GM21381 (cell line): ENCODE measurements at regions not wholly inside any gene's neighbourhood (a gene's known extent, or its start where the extent isn't known, plus 50 kb on each side); places are given as distances from the start of the nearest gene placed in this dataset.

Experiments
- ATAC-seq: cut with Tn5 transposase; IDR thresholded peaks from one replicate; pipeline ENCODE4 v1.9.1; 2021; ENCODE audit warnings: mild to moderate bottlenecking, moderate library complexity; ENCODE audit not compliant: unreplicated experiment

DNA sequence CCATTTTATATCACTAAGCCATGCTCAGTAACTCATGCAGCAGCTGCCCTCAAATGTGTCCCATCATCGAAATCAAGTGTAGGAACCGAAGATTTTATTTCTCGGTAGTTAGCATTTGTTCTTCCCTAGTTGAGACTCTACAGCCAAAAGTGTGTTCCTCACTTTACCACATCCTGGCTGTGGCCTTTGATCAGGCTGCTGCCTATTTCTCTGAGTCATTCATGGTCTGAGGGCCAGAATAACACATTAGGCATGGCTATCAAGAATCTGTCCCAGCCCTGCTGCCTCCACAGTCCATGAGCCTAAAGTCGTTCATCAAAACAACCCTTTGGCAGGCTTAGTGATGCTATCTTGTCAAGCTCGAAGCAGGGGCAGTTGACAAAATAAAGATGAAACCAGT lies 300.1 kb downstream of the TDRD15 start:
- ATAC-seq: no peak

DNA sequence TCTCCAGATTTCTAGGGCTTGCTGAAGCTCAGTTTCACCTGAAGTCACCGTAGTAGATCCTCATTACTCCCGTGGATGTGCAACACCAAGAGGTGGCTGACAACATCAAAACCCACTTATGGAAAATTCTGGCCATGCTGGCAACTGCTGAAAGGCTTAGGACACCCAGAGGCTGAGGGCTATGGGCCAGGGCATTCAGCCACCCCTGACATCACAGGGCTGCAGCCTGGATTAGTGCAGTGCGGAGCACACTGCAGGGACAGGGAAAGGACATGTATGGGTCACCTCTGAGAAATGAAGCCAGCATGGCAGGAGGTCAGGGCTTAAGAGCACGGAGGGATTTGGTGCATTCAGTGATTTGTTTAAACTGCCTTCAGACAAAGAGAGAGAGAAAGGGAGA lies 300.6 kb downstream of the TDRD15 start:
- no peak for ATAC-seq

DNA sequence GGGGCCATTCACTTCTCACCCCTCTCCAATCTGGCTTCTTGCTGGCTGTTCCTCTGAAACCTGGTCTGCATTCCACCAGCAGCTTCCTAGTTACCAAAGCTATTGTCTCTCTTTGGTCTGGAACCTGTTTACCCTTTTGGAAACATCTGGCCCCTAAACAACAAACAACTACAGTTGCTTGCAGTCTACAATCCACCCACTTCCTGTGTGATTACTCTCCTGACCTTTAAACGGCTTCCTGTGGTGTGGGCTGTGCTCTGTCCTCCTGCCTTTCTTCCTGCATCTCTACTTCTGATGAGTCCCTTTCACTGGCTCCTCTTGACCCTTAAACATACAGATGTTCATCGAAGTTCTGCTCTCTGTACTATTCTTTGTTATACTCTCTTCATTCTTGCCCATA lies 303.8 kb downstream of the TDRD15 start:
- ATAC-seq: no peak

DNA sequence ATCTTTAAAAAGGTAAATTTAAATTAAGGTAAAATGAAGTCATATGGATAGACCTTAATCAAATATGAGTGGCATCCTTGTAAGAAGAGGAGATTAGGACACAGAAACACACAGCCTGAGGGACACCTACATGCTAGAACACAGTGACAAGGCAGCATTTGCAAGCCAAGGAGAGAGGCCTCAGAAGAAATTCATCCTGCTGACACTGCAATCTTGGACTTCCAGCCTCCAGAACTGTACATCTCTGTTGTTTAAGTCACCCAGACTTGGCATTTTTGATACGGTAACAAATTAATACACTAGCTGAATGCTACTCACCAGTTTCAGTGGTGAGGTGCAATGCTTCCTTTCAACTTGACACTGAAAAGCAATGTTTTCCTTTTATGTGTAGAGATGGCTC lies 305.0 kb downstream of the TDRD15 start:
- no peak for ATAC-seq

DNA sequence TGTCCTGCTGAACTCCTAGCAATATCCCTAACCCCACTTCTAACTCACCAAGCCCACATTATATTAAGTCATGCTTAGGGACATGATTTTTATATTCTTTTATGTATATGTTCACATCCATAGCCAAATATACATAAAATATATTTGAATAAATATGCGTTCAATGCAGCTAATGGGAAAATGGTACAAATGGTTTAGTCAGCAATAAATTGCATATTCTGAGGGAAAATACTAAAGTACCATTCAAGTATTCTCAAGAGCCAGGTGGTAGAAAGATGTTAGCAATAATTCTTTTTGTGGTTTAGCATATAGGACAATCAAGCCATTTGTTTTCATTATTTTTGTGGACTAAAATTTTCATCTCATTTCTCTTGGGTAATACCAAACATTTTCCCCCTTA lies 306.0 kb downstream of the TDRD15 start:
- ATAC-seq: no peak

DNA sequence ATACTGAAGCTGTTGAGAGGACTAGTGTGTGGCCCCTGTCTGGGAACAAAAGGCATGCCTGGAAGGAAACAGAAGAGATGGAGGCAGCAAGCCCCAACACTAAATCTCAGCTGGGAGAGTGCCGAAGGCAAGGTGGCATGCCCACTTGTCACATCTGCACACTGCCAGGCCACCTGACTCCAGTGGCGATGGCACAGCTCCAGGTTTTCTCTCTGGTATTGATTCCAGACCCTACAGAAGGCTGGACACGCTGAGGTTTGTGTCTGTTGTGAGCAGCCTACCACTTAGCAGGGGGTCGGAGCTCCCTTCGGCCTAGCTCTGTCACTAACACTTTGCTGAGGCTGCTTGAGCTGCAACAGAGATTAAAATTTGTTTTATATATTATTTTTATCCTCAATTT lies 307.3 kb downstream of the TDRD15 start:
- ATAC-seq: no peak

DNA sequence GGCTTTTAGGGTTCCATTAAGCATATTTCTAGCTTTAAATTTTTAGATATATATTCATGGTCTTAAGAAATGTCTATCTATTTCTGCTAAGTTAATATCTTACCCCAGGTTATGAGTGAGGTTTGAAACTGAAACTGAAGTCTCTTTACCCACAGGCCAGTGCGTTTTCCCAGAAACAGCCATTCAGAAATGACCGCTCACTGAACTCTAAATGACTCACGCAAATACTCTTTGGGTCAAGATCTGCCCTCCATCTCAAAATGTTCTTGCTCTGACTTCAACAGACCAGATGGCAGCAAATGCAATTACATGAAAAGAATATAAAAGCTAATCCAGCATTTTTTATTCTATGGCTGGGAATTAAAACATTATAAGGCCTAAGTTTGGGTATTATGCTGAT lies 315.2 kb downstream of the TDRD15 start:
- no peak for ATAC-seq

DNA sequence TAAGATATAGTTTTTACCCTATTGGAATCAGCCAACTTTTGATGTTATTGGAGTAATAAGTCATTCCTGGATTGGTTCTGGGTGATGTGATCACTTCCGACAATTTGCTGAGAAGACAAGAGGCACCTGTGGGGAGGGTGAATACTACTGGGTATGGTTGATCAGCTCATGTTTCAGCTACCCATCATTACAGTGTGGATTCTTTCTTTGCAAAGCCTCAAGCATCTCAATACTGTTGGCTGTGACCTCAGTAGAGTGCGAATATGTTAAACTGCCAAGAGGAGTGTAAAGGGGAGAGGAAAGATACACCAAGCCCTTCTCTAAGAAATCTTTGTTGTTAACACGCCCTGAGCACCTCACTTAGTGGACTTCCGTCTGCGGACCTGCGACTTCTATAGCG lies 317.7 kb downstream of the TDRD15 start:
- ATAC-seq: no peak

DNA sequence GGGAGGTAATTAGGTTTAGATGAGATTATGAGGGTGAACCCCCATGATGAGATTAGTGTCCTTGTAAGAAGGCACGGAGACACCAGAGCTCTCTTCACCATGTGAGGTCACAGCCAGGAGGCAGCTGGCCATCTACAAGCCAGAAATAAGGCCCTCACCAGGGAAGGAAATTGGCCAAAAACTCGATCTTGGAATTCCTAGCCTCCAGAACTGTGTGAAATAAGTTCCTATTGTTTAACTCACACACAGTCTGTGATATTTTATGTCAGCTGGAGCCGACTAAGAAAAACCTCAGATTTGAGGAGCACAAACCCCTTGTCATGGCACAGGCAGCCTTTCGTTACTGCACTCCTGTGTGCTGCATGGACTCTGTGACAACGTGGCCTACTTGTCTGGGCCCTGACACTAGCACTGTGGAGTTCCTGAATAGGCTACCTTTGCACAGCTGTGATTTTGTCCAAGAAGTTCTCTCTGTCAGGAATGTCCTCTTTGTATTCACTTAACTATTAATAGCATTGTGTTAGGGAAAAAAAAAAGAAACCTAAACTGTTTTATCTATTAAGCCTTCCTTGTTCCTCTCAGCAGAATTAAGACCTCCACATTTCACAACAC lies 319.8 kb downstream of the TDRD15 start:
- ATAC-seq: no peak

DNA sequence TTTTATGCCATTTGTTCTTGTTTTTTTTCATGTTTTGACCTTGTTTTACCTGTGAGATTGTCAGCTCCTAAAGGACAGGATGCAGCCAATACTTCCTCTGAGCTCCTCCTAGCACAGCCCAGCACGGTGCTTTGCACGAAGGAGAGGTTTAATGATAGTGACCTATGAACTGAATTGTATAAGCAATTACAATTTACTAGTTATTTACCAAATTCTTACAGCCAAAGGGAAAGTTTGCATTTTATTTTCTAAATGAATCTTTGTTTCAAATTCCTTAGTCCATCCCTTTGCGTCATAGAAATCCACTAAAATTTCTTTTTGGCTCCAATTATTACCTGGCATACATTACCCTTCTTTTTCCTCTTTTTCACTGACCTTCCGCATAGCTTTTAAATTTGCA lies 326.1 kb downstream of the TDRD15 start:
- no peak for ATAC-seq

DNA sequence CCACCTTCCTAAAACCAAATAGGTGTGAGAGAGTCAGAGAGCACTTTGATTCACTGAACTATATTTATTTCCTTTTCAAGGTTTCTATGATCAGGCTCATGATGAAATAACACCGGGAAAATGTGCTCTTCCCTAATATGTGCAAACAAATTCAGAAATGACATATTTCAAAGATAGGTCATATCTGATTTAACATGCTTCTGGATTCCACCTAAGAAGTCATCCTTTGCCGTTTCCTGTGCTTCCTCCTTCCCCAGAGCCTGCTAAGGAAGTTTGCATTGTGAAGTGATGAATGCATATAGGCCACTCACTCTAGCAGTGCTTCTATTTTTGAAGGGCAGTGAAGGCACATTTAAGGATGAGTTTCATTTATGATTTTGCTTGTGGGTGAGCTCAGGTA lies 327.6 kb downstream of the TDRD15 start:
- no peak for ATAC-seq

DNA sequence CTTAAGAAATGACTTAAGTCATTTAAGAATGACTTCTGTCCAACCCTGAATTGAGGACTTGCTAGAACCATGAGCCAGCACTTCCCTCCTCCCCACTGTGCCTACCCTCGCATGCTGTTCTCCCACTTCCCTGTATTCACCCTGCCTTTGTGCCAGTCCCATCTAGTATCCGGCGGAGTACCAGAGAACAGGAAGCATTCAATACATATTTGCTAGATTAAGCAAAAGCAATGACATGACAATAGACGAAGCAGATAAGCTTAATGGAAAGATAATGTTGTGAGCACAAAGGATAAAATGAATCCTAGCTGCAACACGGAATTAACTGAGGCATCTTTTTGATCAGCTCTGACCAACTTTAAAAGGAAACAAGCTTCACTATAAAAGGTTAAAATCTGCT lies 328.5 kb downstream of the TDRD15 start:
- no peak for ATAC-seq

DNA sequence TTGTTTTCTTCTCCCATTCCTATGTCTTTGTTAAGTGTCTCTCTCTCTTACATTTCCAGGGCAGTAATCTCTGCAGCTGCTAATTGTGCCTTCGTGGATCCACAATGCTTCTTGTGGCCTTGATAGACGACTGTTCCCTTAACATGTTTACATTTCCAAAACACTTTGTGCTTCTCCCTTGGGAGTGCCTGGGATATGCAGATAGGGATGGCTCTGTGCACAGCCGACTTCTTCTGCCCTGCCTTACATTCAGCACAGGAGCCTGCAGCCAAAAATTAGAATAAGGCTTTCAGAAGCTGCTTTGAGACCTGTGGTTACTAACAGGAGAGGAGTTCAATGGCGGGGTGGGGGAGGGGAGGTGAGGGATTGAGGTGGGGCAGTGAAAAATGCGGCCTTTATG lies 328.9 kb downstream of the TDRD15 start:
- ATAC-seq: no peak

DNA sequence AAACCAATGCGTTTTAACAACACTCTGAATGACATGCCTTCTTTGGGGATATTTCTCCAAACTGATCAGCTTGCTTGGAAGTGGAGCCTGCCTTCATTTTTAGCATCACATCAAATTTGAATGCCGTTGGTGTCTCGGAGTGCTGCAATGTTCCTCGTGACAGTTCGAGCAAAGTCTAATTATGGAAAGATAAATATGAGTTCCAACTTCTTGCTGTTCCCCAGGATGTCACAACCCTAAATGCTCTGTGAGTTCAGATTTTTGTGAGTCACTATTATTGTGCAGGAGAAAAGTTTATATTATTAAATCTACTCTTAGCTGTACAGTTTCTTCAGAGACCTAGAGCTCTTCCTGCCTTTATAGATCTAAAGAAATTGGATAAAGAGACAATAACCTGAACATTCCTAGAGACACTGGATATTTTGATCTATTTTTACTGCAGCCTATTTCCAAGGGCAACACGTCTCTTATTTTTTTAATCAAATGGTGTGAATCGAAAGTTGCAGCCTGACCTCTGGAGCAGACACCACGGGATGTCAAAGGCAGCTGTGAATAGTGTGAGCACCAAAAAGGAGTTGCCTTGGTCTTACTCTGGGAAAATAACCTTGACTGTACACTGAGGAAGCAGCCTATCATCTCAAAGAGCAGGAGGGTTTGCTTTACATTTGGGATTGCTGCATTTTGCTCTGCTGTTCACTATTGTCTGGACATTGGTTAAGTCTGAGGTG lies 330.1 kb downstream of the TDRD15 start:
- no peak for ATAC-seq

DNA sequence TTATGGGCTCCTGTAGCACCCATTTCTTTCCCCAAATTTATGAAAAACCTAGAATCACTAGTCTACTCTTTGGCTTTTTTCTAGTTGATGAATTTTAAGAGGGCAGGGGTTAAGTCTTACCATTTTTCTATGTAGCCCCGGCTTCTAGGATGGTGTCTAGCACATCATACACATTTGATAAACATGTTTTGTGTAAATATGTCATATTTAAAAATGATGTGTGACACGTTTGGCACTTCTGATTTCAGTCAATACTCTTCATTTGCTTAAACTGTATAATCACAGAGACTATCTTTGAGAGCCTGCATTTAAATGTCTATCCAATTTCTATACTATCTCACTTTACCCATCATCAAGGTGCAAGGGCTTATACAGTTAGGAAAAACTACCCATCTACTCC lies 331.1 kb downstream of the TDRD15 start:
- no peak for ATAC-seq

DNA sequence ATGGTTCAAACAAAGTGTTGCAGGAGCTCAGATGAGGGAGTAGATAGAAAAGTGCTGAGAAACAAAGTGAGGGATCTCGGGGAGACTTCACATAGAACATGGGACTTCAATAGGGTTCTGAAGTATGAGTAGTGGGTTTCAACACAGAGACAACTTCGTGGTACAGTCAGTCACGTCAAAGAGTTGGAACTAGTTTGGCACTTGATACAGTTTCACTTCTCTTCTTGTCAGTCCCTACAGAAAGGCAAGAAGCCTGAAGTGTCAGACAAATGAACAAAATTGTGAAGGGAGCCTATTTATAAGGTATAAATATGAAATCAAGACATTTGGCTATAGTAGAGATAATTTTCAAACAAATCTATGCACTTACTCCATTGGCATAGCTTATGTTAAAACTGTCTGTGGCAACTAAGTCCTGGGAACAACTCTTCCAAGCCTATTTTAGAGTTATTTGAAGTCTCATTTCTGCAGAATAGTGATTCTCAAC lies 338.0 kb downstream of the TDRD15 start:
- no peak for ATAC-seq

DNA sequence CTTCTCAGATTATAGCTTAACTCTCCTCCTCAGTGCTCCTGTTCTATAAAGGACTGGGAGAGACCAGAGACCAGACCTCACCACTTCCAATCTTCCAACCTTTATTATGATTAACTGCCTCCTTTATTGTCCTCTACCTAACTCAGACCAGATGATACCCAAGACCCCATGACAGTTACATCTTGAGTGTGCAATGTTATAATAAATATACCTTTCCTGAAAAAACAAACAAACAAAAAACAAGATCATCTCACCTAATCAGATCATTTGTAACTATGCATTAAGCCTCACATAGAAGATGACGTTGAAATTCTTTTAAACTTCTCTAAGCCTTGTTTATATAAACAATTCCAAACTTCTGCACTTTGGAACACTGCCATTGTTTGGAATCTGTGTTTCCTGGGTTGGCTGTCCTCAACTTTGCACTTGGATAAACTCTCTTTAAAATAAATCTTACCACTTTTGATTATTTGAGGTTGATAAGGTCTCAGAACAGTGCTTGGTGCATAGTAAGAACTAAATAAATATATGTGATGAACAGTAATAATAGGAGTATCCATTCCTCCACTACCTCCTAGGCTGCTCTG lies 342.7 kb downstream of the TDRD15 start:
- ATAC-seq: no peak

DNA sequence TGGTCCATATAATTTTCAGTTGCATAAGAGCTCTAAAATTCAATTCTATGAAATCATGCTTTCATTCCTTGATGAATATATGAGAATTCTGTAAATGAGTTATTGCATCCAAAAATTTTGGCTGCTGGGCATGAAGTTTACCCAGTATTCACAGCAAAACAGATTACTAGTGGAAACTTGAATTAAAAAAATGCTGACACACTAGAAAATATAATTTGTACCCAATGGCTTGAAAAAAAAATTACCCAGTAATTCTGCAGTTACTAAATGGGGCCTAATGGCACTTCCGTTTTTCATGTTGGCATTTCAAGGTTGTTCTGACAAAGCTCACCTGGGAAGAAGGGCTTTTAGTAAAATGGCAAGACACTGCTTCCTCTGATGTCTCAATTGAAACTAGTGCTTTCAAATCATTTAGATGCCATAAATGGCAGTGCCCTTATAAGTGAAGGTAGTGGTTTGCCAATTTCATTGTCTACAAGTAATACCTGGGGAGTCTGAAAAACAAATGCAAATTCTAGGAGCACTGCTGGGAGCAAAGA lies 343.6 kb downstream of the TDRD15 start:
- no peak for ATAC-seq

DNA sequence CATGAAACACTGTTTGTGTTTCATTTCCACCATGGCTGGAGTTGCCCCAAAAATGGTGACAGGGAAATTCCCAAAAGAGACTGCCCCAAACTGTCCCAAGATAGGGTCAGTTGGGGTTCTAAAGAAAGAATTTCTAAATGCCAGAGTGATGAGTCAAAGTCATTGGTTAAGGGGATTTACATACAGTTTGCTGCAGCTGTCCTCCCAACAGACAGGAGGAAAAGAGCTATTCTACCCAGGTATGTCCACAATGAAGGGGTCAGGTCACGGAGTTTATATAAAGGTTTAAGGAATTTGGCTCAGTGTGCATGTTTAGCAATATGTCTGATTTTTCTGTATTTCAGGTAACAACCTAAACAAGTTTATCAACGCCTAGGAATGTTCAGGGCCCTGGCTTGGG lies 344.1 kb downstream of the TDRD15 start:
- no peak for ATAC-seq

DNA sequence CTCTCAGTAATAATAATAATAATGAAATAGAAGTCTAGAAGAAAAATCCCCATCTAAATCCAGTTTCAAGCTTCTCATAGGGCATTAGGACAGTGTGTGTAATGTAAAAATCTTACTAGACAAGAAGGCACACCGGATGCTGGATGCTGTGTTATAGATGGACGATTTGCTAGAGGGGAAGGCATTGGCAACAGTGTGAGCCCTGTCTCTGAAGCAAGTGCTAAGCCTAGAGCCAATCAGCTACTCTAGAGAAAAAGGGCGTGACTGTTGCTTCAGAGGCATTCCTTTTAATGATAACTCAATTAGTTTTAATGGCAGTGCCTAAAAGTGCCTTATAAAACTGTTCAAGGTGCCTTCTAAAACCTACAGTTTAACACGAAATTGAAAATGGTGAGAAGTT lies 344.9 kb downstream of the TDRD15 start:
- no peak for ATAC-seq

DNA sequence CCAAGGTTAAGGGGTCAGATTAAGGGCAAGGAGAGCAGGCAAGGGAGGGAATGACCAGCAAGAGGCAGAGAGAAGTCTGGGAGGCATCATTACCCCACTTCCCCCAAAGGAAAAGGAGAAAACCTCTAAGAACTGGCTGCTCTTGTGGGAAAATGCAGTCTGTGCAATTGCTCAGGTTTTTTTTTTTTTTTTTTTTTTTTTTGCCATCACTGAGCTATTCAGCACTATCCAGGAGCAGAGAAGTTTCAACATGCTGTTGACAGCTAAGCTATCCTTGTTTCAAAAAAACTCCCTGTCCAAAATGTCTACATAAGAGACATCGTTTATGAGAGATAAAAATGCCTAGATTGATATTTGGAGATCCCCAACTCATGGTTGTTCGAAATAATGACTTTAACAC lies 345.4 kb downstream of the TDRD15 start:
- ATAC-seq: no peak

DNA sequence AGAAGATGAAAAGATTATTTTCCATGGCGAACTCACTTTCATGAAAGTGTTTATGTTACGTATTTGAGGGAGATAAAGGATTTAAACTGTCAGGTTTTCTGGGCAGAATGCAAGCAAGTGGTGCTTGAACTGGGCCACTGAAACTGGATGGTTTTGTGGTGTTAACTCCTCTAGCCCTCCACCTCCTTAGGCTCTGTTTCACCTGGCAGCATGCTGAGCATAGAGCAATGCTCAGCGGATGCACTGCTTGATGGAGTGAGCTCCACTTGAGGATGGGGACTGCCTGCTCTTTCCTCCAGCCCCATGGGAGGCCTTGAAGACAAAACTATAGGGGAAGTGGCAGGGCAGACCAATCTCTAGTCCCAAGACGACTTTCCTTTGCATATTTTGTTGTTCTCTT lies 345.8 kb downstream of the TDRD15 start:
- ATAC-seq: no peak
